ENCODE measurements at regions not wholly inside any gene's neighbourhood (a gene's known extent, or its start where the extent isn't known, plus 50 kb on each side); places are given as distances from the start of the nearest gene placed in this dataset.
"Not testable (repeated sequence)": the region's sequence is repeated elsewhere in the genome, so short reads cannot be mapped to it uniquely, and the experiment has no call there.

DNA sequence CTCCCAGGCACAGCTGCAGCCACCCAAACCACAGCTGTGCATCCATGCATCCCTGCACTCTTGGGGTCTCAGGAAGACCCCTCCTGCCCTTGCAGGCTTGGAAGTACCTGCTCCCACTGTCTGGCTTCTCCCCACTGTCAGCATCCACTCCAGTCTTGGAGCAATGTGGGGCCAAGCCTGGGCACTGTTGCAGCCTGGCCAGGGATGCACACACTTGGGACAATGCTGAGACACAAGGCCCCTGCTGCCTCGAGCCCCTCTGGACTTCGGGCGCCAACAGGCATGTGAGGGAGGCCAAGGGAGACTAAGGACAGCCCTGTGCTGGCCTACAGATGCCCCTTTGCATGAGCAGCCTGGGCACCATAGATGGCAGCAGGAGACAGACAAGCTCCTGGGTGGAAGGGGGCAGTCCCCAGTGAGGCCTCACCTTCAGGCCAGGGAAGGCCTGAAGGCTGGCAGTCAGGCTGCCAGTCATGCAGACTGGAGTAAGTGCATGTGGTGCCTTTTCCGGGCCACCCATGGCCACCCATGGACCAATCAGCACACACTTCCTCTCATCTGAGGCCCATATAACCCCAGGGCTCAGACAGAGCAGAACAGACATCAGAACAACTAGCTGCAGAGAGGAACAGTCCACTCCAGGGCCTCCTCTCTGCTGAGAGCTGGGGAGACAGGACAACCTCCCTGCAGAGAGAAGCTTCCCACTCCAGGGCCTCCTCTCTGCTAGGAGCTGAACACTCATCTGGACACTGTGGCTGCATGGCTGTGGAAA is 219.0 kb downstream of the VGLL3 start:
- Histone ChIP-seq H3K27me3 (ENCODE audit: control insufficient read depth, insufficient read depth) (no peaks in the 10 kb centered on the region), H3K27ac (ENCODE audit: low read length) (no peak overlapping the region), H3K4me1 (ENCODE audit: control insufficient read depth, insufficient read depth, low read length) (no peaks in the 10 kb centered on the region), H3K4me3 (ENCODE audit: low read length) (no peak overlapping the region), H3K9me3 (ENCODE audit: control insufficient read depth, low read length) (no peaks in the 10 kb centered on the region)
- intact Hi-C loops (cut with DNase I): loop anchor here in 3 of 4 donors (5.0 to 10.0 kb wide), 2 partner anchors 393 to 395 kb away; no protein-coding TSS in a partner anchor
- DNase-seq (no peak), ATAC-seq (no peak)
- WGBS: 68% methylated on average over 4 of the region's 4 CpGs

DNA sequence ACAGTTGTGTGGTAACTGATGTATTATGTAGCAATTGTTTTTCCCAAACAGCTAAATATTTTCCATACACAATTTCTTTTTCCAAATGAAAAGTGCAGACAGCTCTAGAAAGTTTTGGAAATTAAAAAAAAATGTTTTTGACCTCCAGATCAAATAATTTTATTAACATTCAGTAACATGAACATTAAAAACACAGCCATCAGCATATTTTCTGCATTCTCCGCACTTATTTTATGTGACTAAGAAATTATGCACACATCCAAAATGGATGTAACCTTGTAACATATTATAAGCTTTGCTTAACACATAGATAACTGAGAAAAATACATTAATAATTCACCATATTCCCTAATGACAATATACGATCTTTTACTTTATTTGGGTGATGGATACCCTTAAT is 224.6 kb downstream of the VGLL3 start:
- intact Hi-C loops (cut with DNase I): no loop called here
- ATAC-seq (no peak), DNase-seq (no peak)
- Histone ChIP-seq H3K27me3 (ENCODE audit: control insufficient read depth, insufficient read depth) (no peaks in the 10 kb centered on the region), H3K4me3 (ENCODE audit: low read length) (no peak overlapping the region), H3K4me1 (ENCODE audit: control insufficient read depth, insufficient read depth, low read length) (no peaks in the 10 kb centered on the region), H3K27ac (ENCODE audit: low read length) (no peak overlapping the region), H3K9me3 (ENCODE audit: control insufficient read depth, low read length) (no peaks in the 10 kb centered on the region)
- WGBS: 77% methylated on average over 2 of the region's 2 CpGs

DNA sequence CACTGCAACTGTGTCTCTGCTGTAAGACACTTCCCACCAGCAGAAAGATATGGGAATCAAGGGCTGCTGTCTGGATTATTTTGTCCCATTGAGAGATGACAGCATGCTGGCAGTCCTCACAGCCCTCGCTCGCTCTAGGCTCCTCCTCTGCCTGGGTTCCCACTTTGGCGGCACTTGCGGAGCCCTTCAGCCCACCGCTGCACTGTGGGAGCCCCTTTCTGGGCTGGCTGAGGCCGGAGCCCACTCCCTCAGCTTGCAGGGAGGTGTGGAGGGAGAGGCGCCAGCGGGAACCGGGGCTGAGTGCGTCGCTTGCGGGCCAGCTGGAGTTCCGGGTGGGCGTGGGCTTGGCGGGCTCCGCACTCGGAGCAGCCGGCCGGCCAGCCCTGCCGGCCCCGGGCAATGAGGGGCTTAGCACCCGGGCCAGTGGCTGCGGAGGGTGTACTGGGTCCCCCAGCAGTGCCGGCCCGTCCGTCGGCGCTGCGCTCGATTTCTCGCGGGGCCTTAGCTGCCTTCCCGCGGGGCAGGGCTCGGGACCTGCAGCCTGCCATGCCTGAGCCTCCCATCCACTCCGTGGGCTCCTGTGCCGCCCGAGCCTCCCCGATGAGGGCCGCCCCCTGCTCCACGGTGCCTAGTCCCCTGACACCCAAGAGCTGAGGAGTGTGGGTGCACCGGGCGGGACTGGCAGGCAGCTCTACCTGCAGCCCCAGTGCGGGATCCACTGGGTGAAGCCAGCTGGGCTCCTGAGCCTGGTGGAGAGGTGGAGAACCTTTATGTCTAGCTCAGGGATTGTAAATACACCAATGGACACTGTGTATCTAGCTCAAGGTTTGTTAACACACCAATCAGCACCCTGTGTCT is 233.4 kb downstream of the VGLL3 start:
- peak in 1 of 3 donors; percentile 26 for DNase-seq
- ATAC-seq; H3K4me1 ChIP-seq (ENCODE audit: control insufficient read depth, insufficient read depth, low read length); H3K27ac ChIP-seq (ENCODE audit: low read length); H3K9me3 ChIP-seq (ENCODE audit: control insufficient read depth, low read length); H3K4me3 ChIP-seq (ENCODE audit: low read length); intact Hi-C loops (cut with DNase I); H3K27me3 ChIP-seq (ENCODE audit: control insufficient read depth, insufficient read depth): not testable (repeated sequence)
- WGBS: 96% methylated on average over 44 of the region's 44 CpGs

DNA sequence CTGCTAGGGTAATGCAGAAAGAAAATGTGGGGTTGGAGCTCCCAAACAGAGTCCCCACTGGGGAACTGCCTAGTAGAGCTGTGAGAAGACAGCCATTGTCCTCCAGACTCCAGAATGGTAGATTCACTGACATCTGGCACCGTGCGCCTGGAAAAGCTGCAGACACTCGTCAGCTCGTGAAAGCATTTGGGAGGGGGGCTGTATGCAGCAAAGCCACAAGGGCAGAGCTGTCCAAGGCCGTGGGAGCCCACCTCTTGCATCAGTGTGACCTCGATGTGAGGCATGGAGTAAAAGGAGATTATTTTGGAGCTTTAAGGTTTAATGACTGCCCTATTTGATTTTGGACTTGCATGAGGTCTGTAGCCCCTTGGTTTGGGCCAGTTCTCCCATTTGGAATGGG is 242.9 kb downstream of the VGLL3 start:
- WGBS: 64% methylated on average over 6 of the region's 6 CpGs
- DNase-seq: peak in 1 of 3 donors; percentile 28
- intact Hi-C loops (cut with DNase I): no loop called here
- Histone ChIP-seq H3K4me3 (ENCODE audit: low read length) (no peak overlapping the region), H3K27me3 (ENCODE audit: control insufficient read depth, insufficient read depth) (no peaks in the 10 kb centered on the region), H3K27ac (ENCODE audit: low read length) (no peak overlapping the region), H3K4me1 (ENCODE audit: control insufficient read depth, insufficient read depth, low read length) (no peaks in the 10 kb centered on the region), H3K9me3 (ENCODE audit: control insufficient read depth, low read length) (no peaks in the 10 kb centered on the region)
- no peak for ATAC-seq

- intact Hi-C loops (cut with DNase I): no loop called here
- Histone ChIP-seq H3K9me3 (ENCODE audit: control insufficient read depth, low read length) (no peaks in the 10 kb centered on the region), H3K27ac (ENCODE audit: low read length) (no peak overlapping the region), H3K4me3 (ENCODE audit: low read length) (no peak overlapping the region), H3K27me3 (ENCODE audit: control insufficient read depth, insufficient read depth) (no peaks in the 10 kb centered on the region), H3K4me1 (ENCODE audit: control insufficient read depth, insufficient read depth, low read length) (no peaks in the 10 kb centered on the region)
- ATAC-seq (no peak), DNase-seq (no peak)
- WGBS: 53% methylated on average over 1 of the region's 1 CpG
These were observed 246.9 kb downstream of the VGLL3 start for GRCh38 chr3:86744051-86744450.

GRCh38 chr3:86743233-86743632 is 247.7 kb downstream of the VGLL3 start:
- no peak for ATAC-seq
- intact Hi-C loops (cut with DNase I): no loop called here
- H3K27me3 ChIP-seq (ENCODE audit: control insufficient read depth, insufficient read depth): no peaks in the 10 kb centered on the region
- H3K4me1 ChIP-seq (ENCODE audit: control insufficient read depth, insufficient read depth, low read length): no peaks in the 10 kb centered on the region
- H3K4me3 ChIP-seq (ENCODE audit: low read length): no peak overlapping the region
- 55% methylated on average over 1 of the region's 1 CpG for WGBS
- DNase-seq: no peak
- no peaks in the 10 kb centered on the region for H3K9me3 ChIP-seq (ENCODE audit: control insufficient read depth, low read length)
- H3K27ac ChIP-seq (ENCODE audit: low read length): no peak overlapping the region

- H3K4me3 ChIP-seq (ENCODE audit: low read length): no peak overlapping the region
- H3K9me3 ChIP-seq (ENCODE audit: control insufficient read depth, low read length): no peaks in the 10 kb centered on the region
- DNase-seq (no peak), ATAC-seq (no peak)
- 87% methylated on average over 3 of the region's 3 CpGs for WGBS
- no peaks in the 10 kb centered on the region for H3K27me3 ChIP-seq (ENCODE audit: control insufficient read depth, insufficient read depth)
- H3K4me1 ChIP-seq (ENCODE audit: control insufficient read depth, insufficient read depth, low read length): no peaks in the 10 kb centered on the region
- intact Hi-C loops (cut with DNase I): no loop called here
- no peak overlapping the region for H3K27ac ChIP-seq (ENCODE audit: low read length)
These were observed 250.2 kb downstream of the VGLL3 start for GRCh38 chr3:86740751-86741150.

DNA sequence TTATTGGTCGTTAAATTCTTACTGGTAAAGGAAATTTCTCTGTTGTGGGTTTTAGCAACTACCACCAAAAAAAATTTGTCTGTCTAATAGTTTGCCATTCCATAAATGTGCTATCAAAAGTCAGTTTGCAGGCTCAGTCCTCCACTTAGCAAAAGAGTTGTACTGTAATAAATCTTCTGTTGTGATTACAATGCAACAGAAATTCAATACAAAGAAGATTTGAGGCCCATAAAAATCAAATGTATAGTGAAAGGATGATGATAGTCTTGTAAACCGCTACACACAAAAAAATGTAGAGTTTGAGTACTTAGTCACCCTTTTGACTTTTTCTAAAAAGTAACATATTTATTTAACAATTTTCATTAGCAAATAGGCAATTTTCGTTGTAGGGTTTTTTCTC is 251.7 kb downstream of the VGLL3 start:
- no peak overlapping the region for H3K27ac ChIP-seq (ENCODE audit: low read length)
- DNase-seq (no peak), ATAC-seq (no peak)
- H3K4me3 ChIP-seq (ENCODE audit: low read length): no peak overlapping the region
- no peaks in the 10 kb centered on the region for H3K27me3 ChIP-seq (ENCODE audit: control insufficient read depth, insufficient read depth)
- no peaks in the 10 kb centered on the region for H3K4me1 ChIP-seq (ENCODE audit: control insufficient read depth, insufficient read depth, low read length)
- H3K9me3 ChIP-seq (ENCODE audit: control insufficient read depth, low read length): no peaks in the 10 kb centered on the region
- intact Hi-C loops (cut with DNase I): no loop called here
- WGBS: 72% methylated on average over 3 of the region's 3 CpGs

- DNase-seq (no peak), ATAC-seq (no peak)
- Histone ChIP-seq H3K27me3 (ENCODE audit: control insufficient read depth, insufficient read depth) (no peaks in the 10 kb centered on the region), H3K9me3 (ENCODE audit: control insufficient read depth, low read length) (no peaks in the 10 kb centered on the region), H3K4me1 (ENCODE audit: control insufficient read depth, insufficient read depth, low read length) (no peaks in the 10 kb centered on the region), H3K27ac (ENCODE audit: low read length) (no peak overlapping the region), H3K4me3 (ENCODE audit: low read length) (no peak overlapping the region)
- intact Hi-C loops (cut with DNase I): no loop called here
- 81% methylated on average over 1 of the region's 1 CpG for WGBS
These were observed 252.3 kb downstream of the VGLL3 start for GRCh38 chr3:86738684-86739083.

DNA sequence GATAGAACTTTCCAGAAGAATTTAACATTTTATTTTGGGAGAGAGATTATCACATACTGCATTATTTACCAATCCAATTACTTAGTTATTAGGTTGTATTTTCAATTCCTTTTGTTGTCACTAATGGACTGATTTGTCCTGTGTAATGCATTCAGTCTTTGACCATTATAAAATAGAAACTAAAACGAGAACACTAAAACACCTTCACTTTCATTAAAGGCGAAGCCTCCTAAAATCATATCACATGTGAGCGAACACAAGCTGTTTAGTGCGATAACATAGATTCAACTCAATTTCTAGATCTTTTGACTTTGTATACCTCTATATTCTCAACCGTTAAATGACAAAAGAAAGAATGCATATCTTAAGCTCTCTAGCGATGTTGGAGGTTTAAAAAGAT is 253.4 kb downstream of the VGLL3 start:
- intact Hi-C loops (cut with DNase I): no loop called here
- H3K9me3 ChIP-seq (ENCODE audit: control insufficient read depth, low read length): no peaks in the 10 kb centered on the region
- DNase-seq: no peak
- H3K27me3 ChIP-seq (ENCODE audit: control insufficient read depth, insufficient read depth): no peaks in the 10 kb centered on the region
- ATAC-seq: no peak
- WGBS: 83% methylated on average over 6 of the region's 6 CpGs
- H3K4me1 ChIP-seq (ENCODE audit: control insufficient read depth, insufficient read depth, low read length): no peaks in the 10 kb centered on the region
- no peak overlapping the region for H3K27ac ChIP-seq (ENCODE audit: low read length)
- H3K4me3 ChIP-seq (ENCODE audit: low read length): no peak overlapping the region

GRCh38 chr3:86733257-86733656 is 257.7 kb downstream of the VGLL3 start:
- Histone ChIP-seq H3K27ac (ENCODE audit: low read length) (no peak overlapping the region), H3K9me3 (ENCODE audit: control insufficient read depth, low read length) (no peaks in the 10 kb centered on the region), H3K4me1 (ENCODE audit: control insufficient read depth, insufficient read depth, low read length) (no peaks in the 10 kb centered on the region), H3K4me3 (ENCODE audit: low read length) (no peak overlapping the region), H3K27me3 (ENCODE audit: control insufficient read depth, insufficient read depth) (no peaks in the 10 kb centered on the region)
- ATAC-seq (peak in 1 of 2 donors; percentile 21), DNase-seq (peak in 1 of 3 donors; percentile 46)
- intact Hi-C loops (cut with DNase I): no loop called here
- 87% methylated on average over 22 of the region's 22 CpGs for WGBS

Data from right cardiac atrium (tissue), 5 donors.